Glutamatergic neuron (in vitro differentiated cells): ENCODE measurements at regions not wholly inside any gene's neighbourhood (a gene's known extent, or its start where the extent isn't known, plus 50 kb on each side); places are given as distances from the start of the nearest gene placed in this dataset.

Experiments
- DNase-seq: peaks from one replicate; pipeline ENCODE4 v3.0.0; 2022
- H3K27ac Mint-ChIP-seq: one replicate; pipeline ENCODE4 v1.8.0; 2020; ENCODE audit warnings: mild to moderate bottlenecking, mixed read lengths, inconsistent platforms; ENCODE audit not compliant: unreplicated experiment
- H3K27me3 Mint-ChIP-seq: one replicate; pipeline ENCODE4 v1.8.0; 2020; ENCODE audit warnings: mild to moderate bottlenecking, moderate library complexity, mixed read lengths, inconsistent platforms; ENCODE audit not compliant: unreplicated experiment
- H3K36me3 Mint-ChIP-seq: one replicate; pipeline ENCODE4 v1.8.0; 2020; ENCODE audit warnings: mild to moderate bottlenecking, mixed read lengths, inconsistent platforms; ENCODE audit not compliant: unreplicated experiment
- H3K4me1 Mint-ChIP-seq: one replicate; pipeline ENCODE4 v1.8.0; 2020; ENCODE audit warnings: mild to moderate bottlenecking, low read depth, mixed read lengths, inconsistent platforms; ENCODE audit not compliant: unreplicated experiment
- H3K4me3 Mint-ChIP-seq: one replicate; pipeline ENCODE4 v1.8.0; 2020; ENCODE audit warnings: mild to moderate bottlenecking, mixed read lengths, inconsistent platforms; ENCODE audit not compliant: unreplicated experiment
- H3K9me3 Mint-ChIP-seq: one replicate; pipeline ENCODE4 v1.8.0; 2020; ENCODE audit warnings: mild to moderate bottlenecking, moderate library complexity, mixed read lengths, inconsistent platforms; ENCODE audit not compliant: unreplicated experiment
- CTCF ChIP-seq: fragments of 200-600 bp; sonication (generic); IDR thresholded peaks from one replicate; pipeline ENCODE4 v1.5.0; 2021; ENCODE audit not compliant: partially characterized antibody, unreplicated experiment

GRCh38 chr10:33719005-33719703 is 384.7 kb upstream of the NRP1 start:
- Mint-ChIP-seq H3K27me3 (peaks cover 2% of the 10 kb centered on the region), H3K27ac (peak overlapping the region; percentile 70), H3K9me3 (peaks cover 2% of the 10 kb centered on the region), H3K4me3 (no peak overlapping the region), H3K36me3 (peaks cover 4% of the 10 kb centered on the region), H3K4me1 (peaks cover 22% of the 10 kb centered on the region)
- no peak for TF ChIP-seq CTCF
- DNase-seq, result peak; percentile 34

- Mint-ChIP-seq H3K27ac (no peak overlapping the region), H3K4me3 (no peak overlapping the region), H3K4me1 (peaks cover 30% of the 10 kb centered on the region), H3K27me3 (peaks cover 3% of the 10 kb centered on the region), H3K36me3 (peaks cover 4% of the 10 kb centered on the region), H3K9me3 (no peaks in the 10 kb centered on the region)
- TF ChIP-seq CTCF, result no peak
- DNase-seq, result no peak
These were observed 382.2 kb upstream of the NRP1 start for GRCh38 chr10:33716501-33717267.

GRCh38 chr10:33715303-33715975 is 381.0 kb upstream of the NRP1 start:
- H3K36me3 Mint-ChIP-seq, result peaks cover 2% of the 10 kb centered on the region
- H3K4me1 Mint-ChIP-seq, result peaks cover 30% of the 10 kb centered on the region
- TF ChIP-seq CTCF, result no peak
- H3K9me3 Mint-ChIP-seq, result no peaks in the 10 kb centered on the region
- DNase-seq, result peak; percentile 40
- H3K27ac Mint-ChIP-seq, result peak overlapping the region; percentile 57
- peaks cover 3% of the 10 kb centered on the region for H3K27me3 Mint-ChIP-seq
- H3K4me3 Mint-ChIP-seq, result peak overlapping the region; percentile 28

GRCh38 chr10:33712825-33713224 is 378.4 kb upstream of the NRP1 start:
- Mint-ChIP-seq H3K4me1 (peaks cover 37% of the 10 kb centered on the region), H3K27ac (no peak overlapping the region), H3K36me3 (no peaks in the 10 kb centered on the region), H3K4me3 (no peak overlapping the region), H3K9me3 (no peaks in the 10 kb centered on the region), H3K27me3 (peaks cover 3% of the 10 kb centered on the region)
- TF ChIP-seq CTCF, result no peak
- peak; percentile 39 for DNase-seq
